GM12892 (cell line): ENCODE measurements at regions not wholly inside any gene's neighbourhood (a gene's known extent, or its start where the extent isn't known, plus 50 kb on each side); places are given as distances from the start of the nearest gene placed in this dataset.

Experiments
- POLR2A ChIP-seq: IDR thresholded peaks from 2 replicates; pipeline ENCODE4 v1.6.1; 2011; ENCODE audit warnings: low read depth, low read length, control low read depth
- POLR2AphosphoS5 ChIP-seq: IDR thresholded peaks from 2 replicates; pipeline ENCODE4 v1.6.1; 2011; ENCODE audit warnings: low read depth, low read length, control low read depth
- TAF1 ChIP-seq: IDR thresholded peaks from 2 replicates; pipeline ENCODE4 v1.6.1; 2011; ENCODE audit warnings: low read depth, mild to moderate bottlenecking, control low read depth, low read length, borderline replicate concordance

DNA sequence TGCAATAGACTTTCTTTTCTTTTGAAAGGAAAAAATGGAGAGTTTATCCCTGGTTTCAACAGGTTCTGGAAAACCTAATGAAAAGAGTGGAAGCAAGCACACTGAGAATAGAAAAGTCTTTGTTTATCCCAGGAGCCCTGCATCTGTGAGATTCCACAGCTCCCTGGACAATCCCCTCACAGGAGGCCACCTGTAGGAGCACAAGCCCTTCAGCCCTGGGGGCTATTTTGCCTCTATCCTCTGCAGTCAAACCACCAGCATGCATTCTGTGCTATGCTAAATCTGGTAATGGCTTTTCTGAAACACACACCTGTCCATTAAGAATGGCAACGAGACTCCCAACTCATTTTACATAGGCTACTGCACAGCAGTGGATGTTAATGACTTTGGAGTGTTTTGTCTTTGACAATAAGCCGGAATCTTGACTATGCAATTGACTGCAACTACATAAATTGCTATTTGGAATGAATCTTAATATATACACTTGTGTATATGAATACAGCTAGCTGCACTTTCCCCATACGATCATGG is 369.4 kb downstream of the NR2F2 start:
- TF ChIP-seq POLR2A (no peak), POLR2AphosphoS5 (no peak), TAF1 (no peak)
